Hematopoietic multipotent progenitor cell treated with erythropoietin and hydrocortisone succinate and interleukin-3 and kit ligand, for 6 days (in vitro differentiated cells): ENCODE measurements at regions not wholly inside any gene's neighbourhood (a gene's known extent, or its start where the extent isn't known, plus 50 kb on each side); places are given as distances from the start of the nearest gene placed in this dataset.
A peak's percentile ranks its signal among the peaks of the same experiment; 100 is the strongest.
"Not testable (repeated sequence)": the region's sequence is repeated elsewhere in the genome, so short reads cannot be mapped to it uniquely, and the experiment has no call there.

Experiments used
- DNase-seq: peaks from one replicate; pipeline ENCODE4 v3.0.0-alpha.2; 2015

DNA sequence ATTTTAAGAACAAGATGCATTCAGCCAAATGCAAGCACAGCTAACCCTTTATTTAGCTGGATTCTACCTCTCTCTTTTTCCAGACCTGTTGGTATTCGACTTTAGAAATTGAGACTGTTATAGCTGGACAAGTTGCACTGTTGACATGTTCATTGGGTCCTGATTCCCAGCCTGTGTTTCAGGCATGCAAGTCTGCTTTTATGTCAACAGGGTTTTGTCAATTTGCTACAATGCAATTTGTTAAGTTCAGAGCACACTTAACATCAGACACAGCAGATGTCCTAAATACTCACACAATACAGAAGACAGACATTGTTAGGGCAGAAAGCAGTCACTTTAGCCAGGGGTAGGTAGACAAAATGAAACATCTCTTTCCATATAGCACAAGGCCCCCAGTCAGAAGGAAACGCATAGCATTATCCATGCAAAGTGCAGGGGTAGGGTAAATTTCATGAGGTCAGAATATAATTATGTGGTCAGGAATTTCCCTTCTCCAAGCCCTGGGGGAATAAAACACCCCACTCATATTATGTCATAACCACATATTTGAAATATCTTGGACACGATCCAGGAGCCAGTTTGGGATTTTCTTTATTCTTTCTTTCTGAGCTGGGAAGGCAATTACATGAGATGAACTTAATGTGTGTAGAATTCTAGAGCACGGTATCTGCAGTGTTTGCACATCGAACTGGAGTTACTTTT is 504.1 kb downstream of the NTRK3 start:
- no peak for DNase-seq

DNA sequence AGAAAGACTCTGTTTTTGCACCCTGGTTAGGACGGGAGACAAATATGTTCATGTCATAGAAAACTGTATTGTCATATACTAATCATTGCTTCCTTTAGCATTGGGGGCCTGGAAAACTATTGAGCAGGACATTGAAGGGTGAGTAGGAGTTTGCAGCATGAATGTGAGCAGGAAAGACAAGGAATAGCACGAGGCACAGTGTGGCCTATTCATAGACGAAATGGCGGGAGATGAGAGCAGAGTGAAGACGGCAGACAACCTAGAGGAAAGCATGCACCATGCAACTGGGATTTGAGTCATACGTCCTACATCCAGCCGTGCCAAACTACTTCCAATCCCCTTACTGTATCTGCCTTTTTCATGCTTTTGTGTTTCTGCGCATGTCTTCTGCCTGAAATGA is 508.1 kb downstream of the NTRK3 start:
- no peak for DNase-seq

DNA sequence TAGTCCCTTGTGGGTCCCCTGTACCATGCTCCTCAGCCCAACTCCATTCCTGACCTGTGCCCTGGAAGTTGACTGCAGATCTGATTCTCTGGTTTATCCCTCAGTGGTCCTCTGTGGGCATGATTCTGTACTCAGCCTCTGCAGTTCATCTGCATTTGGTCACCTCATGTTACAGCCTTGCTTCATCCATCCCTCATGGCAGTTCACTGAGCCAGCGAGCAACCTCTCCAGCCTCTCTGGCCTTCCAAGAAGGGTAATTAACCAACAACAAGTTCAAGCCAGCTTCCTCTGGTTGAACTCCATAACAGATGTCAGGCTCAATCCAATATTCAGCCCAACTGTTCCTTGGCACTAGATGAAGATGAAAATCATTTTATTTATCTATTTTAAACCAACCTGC is 509.5 kb downstream of the NTRK3 start:
- DNase-seq = no peak

DNA sequence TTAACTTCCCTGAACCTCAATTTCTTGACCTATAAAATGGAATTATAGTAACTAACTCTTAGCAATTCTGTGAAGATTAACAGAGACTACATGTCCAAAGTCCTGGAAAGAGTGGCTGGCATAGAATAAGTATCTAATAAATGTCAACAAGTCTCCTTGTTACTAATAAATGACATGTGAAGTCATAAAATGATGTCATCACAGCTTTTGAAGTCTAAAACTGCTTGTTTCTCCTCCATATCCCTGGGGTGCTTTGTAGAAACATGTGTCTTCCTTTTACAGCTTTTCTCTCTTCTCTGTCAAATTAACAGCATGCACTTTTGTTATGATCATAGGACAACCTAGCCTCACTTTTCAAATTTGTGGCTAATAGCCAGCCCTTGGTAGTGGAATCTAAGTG is 510.2 kb downstream of the NTRK3 start:
- DNase-seq = no peak

DNA sequence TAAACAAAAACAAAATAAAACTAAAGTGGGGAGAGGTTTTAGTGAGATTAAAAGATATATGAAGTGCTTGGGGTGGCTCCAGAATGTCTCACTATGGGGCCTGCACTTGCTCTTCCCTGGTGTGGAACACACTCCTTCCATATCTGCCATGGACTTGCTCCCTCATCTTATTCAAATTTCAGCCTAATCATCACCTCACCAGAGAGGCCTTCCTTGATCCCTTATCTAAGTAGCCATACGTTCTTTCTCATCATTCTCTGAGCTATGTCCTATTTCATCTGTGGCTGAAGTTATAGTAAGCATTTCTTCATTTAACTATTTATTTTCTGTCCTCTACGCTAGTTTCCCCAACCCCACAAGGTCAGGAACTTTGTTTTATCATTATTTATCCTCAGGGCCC is 511.7 kb downstream of the NTRK3 start:
- no peak for DNase-seq

DNA sequence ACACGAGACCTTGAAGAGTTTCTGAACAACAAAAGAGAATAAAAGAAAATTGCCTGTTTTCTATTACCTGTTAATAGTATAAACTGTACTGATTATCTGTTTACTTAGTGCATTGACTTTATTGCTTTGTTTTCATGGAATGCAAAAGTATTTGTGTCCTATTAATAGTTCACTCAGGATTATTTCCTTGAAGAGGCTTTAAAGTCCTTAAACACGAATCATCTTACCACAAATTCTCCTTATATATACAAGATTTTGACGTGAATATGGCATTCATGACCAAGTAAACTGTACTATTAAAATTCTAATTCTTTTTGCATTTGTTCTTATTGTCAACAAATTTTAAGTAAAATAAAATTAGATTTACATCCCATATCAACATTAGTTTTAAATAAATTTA is 513.0 kb downstream of the NTRK3 start:
- no peak for DNase-seq

DNA sequence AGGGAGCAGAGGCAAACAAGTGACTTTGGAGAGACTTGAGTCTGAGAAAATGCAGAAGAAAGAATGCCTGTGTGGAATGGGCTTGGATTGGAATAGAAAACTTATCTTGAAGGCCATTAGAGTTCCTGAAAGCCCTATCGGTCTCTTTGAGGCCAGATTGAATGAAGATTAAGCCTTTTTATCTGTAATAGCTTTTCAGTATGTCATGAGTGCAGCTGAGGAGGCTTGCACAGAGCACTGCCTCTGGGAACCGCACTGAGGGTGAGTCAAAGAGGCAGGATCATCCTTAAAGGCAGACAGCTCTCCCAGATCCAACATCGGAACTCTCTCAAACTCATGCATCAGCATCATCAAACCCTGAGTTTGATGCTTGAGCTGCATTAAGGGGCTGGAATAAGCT is 515.2 kb downstream of the NTRK3 start:
- no peak for DNase-seq

DNA sequence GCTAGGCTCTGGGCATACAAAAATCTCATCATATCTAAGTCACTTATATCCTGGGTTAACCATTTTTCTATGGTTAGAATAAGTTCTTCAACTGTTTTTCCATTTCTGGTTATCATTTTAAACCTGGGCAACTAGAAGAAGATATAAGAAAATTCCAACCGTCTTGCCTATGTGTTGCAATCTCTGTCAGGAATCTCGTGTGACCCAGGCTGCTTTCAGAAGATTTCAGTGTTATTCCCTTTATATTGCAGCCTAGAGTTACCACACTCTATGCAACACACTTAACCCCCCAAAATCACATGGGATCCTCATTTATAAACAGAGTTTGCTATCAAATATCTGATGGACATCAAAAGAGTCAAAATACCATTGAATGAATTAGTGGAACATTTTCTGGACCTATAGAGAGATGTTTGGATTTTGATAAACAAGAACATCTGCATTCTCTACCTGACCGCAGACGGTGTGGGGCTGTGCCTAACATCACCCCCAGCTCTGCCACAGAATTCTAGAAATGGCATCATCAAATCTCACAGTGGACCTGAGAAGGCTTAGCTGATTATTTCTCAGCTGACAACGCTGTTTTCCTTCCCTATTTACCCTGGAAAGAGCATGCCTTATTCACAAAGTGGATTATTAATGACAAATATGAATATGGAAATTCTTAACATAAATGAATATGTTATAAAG is 515.7 kb downstream of the NTRK3 start:
- DNase-seq = no peak

DNA sequence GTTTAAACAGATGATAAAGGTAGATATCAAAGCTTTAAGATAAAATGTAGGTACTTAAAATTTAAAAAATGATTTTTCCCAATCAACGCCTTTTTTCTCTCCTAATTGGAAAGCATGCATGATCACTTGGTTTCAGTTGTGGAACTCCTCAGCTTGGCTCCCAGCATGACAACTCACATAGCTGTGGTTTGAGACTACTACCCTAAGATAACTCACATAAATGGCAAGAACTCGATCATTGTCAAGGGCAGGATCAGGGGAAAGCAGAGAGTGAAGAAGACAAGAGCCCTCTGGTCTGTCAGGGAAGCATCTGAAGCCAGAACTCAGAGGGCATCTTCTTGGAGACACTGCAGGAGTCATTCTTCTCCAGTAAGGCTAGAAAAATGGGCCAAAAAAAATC is 516.7 kb downstream of the NTRK3 start:
- DNase-seq = no peak

DNA sequence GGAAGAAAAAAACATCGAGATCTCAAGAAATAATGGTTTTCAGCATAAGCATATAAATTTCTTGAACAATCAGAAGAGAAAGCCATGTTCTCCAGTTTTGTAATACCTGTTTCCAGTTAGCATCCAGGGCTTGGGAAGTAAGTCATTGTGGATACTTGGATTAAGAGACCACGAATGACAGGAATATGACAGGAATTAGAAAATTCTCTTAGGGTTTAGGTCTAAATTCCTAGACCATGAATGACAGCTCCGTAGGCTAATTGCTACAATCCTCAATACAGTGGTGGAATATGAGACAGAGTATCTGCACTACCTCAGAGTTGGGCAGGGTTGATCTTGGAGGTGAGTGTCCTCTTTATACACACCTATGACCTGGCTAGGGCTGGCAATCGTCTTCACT is 517.5 kb downstream of the NTRK3 start:
- DNase-seq = no peak

DNA sequence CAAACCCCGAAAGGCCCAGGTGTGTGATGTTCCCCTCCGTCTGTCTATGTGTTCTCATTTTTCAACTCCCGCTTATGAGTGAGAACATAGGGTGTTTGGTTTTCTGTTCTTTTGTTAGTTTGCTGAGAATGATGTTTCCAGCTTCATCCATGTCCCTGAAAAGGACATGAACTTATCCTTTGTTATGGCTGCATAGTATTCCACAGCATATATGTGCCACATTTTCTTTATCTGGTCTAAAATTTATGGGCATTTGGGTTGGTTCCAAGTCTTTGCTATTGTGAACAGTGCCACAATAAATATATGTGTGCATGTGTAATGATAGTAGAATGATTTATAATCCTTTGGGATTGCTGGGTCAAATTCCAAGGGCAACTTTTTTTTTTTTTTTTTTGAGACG is 519.1 kb downstream of the NTRK3 start:
- not testable (repeated sequence) for DNase-seq

DNA sequence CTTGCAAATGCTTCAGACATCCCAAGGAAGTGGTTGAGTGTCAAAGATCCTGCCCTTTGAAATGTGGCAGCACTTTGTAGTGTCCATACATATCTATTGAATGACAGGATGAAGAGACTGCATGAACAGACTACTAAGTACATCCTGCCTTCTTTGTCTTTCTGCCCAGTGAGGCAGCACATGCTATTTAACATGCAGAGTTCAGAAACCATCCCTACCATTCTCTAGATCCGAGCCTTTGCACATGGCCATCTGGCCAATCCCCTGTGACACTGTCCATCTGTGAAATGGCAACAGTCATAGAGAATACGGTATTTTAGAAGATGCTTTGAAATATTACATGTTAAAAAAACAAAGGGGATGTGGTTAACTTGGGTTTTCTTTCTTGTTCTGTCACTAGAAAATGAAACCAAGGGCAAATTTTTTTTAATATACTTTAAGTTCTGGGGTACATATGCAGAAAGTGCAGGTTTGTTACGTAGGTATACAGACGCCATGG is 519.6 kb downstream of the NTRK3 start:
- DNase-seq = no peak

DNA sequence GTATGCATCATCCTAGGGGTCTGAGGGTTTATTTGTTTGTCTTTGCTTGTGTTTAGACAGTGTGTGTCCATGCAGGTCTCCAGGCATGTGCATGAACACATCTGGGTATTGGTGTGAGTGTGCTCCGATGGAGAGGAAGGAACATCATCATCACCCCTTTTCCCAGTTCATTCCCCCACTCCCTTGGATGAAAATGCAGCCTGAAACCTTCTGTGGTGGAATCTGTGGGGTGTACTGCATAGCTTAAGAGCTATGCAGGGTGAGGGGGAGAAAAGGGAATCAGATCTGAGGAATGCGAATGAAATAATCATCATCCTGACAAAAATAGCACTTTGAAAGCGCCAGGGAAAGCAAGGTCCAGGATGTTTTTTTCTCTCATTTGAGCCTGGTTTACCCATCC is 520.1 kb downstream of the NTRK3 start:
- no peak for DNase-seq

DNA sequence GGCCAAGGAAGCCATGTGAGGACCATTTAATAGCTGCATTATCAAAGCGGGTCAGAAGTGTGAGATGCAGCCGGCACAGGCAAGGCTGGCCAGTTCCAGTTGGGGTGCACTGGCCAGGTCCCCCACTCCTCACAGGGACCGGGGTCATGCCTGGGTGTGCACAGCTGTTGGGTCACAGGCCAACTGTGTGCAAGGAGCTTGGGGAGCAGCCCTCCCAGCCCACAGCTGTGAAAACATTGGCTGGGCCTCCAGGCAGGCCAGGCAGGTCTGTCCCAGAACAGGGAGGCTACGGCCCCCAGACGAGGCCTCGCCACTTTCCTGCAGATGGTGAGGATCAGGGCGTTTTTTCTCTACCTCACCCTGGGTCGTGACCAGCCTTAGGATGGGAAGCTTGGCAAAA is 521.0 kb downstream of the NTRK3 start:
- DNase-seq = no peak

DNA sequence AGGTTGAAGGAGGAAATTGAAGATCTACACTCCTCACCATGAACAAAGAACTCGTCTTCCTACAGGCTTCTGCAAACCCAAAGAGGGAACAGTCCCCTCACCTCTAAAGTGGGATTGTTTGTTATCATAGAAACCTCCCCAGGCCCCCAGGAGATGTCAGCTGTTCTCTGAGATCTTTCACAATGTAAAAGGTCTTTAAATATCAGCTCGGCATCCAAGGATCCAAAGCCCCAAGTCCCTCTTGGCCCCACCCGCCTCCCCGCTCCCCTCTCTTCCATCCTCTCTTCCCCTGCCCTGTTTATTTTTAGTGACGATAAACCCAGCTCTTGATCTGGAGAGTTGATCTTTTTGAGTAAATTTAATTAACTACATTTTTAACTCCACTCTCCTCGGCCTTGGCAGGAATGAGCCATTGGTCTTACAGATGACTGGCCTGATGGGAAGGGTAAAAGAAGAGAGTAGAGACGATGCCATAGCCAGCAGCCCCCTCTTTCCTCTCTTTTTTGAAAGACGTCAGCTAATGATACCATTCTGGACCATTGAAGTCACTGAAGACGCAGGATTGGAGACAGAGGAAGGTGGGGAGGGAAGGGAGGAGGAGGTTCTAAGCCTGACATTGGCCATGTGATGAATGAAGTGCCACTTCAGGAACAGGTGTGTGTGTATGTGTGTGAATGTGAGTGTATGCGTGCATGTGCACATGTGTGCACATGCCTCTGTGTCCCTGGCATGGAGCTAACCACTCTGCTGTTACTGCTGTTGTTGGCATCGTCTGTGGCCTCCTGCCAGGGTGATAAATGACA is 521.8 kb downstream of the NTRK3 start:
- no peak for DNase-seq

DNA sequence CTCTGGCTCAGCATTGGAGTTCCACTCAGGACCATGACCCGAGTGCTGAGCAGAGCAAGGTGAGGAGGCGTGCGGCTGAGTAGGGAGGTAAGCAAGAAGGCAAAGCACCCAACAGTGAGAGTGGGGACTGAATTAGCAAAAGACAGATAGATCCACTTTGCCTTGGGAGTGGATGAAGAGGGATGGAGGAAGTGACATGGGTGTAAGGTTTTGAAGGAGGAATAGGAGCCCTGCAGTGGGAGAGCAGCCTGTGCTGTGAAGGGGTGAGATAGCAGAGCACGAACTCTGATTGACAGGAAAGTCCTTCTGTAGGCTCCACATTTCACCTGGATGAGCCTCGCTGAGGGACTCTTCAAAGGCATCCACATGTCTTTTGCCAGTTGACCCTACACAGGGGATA is 522.6 kb downstream of the NTRK3 start:
- no peak for DNase-seq

DNA sequence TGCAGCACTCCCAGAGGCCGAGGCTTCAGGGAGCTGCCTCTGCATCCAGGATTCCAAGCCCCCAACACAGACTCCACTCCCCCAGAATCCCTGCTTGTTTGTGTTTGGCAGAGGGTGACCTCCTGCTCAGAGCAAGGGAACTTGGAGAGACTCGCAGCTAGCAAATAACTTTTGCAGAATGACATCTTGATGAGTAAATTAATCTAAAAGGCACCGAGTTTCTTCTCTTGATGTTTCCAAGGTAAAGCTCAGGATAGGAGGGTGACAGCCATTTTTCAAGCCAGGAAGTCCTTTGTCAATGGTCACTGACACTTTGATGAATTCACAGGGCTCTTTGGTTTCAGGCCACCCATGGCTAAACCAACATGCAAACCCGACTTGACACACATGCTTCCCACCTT is 523.0 kb downstream of the NTRK3 start:
- DNase-seq = no peak

DNA sequence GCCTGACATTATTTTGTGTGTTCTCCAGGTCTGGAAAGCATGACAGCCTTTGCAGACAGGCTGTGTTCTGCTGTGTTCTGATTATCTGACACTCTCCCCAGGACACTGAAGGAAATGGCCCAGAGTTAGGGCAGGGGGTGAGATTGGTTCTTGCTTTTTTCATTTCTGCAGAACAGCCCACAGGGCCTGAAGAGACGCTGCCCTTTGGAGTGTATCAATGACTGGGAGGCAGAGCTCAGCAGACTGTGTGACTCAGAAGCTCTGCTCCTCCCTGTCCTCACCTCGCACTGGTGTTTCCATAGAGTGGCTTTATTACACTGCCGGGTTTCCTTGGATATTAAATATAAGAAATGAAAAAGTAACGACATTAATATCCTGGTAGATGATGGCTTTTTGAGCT is 523.6 kb downstream of the NTRK3 start:
- no peak for DNase-seq

DNA sequence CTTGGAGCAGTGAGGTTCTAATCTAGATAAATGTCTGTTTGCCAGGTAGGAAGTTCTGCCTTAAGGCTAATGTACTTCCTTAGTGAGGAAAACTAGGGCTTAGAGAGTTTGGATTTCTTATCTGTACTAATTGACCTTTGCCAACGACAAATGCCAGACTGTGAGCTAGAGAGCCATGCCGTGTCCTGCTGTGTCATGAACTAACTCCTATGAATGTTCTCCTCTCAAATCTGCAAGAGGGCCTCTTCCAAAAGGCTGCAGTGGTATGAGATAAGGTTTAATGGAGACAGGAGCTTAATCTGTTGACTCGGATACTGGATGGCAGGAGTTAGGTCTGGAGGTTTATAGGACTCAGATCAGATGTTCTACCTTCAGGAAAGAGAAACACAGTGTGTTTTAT is 524.9 kb downstream of the NTRK3 start:
- DNase-seq = no peak

DNA sequence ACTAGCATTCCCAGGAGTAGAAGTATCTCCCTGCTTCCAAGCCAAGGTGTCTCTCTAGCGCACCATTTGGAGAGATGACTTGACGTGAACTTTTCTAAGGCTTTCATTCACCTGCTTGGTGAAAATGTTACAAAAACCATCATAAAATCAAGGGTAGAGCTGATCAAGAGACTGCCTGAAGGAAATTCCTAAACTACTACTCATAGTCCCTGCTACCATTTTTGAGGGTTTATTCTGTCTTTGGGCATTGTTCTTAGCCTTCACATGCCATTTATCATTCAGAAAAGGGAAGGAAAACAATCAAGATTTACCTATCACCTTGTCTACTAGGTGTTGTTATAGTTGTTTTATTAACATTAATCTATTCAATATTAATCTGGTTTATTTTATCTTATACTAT is 525.8 kb downstream of the NTRK3 start:
- DNase-seq = no peak

DNA sequence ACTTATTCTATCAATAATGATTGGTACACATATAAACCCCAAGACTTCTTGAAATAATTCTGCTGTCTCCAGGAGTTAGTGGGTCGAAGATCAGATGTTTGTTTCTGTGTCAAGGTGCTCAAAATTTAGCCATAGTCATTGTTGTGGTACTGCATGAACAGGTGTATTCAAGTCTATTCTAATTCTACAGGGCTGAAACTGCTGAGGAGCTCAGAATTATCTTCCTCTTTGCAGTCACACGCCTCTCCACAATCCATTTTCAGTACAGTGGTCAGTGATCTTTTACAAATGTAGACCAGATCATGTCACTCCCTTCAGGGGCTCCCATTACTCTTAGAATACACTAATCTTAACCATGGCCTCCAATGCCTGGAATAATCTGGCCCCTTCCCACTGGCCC is 527.5 kb downstream of the NTRK3 start:
- DNase-seq = no peak

DNA sequence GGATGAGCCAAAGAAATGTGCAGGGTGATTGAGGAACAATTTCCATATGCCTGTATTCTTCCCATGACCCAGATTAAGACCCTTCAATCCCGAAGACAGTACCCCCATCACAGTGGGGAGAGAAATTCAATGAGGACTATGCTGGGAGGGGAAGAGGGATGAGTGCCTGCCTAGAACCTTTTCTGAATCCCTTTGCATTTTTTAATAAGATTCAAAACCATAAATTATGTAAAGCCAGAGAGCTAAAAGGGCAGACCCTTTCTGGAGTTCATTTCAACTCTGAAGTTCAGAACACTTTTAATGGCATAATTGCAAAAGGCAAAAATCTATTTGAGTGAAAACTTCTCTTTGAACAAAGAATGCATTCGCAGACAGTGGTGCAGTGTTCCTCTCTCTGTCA is 529.5 kb downstream of the NTRK3 start:
- no peak for DNase-seq

DNA sequence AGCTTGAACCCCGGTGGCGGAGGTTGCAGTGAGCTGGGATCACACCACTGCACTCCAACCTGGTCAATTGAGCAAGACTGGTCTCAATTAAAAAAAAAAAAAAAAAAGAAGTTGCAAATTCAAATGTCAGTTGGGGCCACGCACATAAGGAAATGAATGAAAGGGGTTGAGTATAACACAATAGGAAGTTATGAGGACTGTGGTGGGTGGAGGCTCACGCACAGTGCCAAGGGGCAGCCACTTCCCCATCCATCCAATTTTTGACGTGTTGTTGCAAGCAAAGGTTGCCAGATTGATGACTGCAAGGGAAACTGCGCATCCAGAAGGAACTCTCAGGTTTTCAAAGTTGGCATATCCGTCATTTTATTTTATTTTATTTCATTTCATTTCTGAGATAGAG is 532.2 kb downstream of the NTRK3 start:
- DNase-seq = peak; percentile 30
